Hepatocyte (in vitro differentiated cells): ENCODE measurements at regions not wholly inside any gene's neighbourhood (a gene's known extent, or its start where the extent isn't known, plus 50 kb on each side); places are given as distances from the start of the nearest gene placed in this dataset.

Experiments
- CTCF ChIP-seq: fragments of 200-600 bp; sonication (generic); IDR thresholded peaks from 2 replicates; pipeline ENCODE4 v1.5.1; 2016; ENCODE audit warnings: antibody characterized with exemption, mild to moderate bottlenecking; ENCODE audit not compliant: poor library complexity
- EZH2 ChIP-seq: fragments of 200-600 bp; sonication (generic); IDR thresholded peaks from 2 replicates; pipeline ENCODE4 v1.6.1; 2016; ENCODE audit warnings: antibody characterized with exemption, mild to moderate bottlenecking, borderline replicate concordance
- EZH2phosphoT487 ChIP-seq: fragments of 200-600 bp; sonication (generic); IDR thresholded peaks from one replicate; pipeline ENCODE4 v1.6.1; 2018; ENCODE audit warnings: antibody characterized with exemption, mild to moderate bottlenecking, low read depth, moderate library complexity; ENCODE audit not compliant: unreplicated experiment, severe bottlenecking

GRCh38 chr6:16825784-16826183 lies 64.5 kb upstream of the ATXN1 start:
- no peak for TF ChIP-seq EZH2
- no peak for TF ChIP-seq CTCF
- no peak for TF ChIP-seq EZH2phosphoT487
